B cell (primary cell): ENCODE measurements at regions not wholly inside any gene's neighbourhood (a gene's known extent, or its start where the extent isn't known, plus 50 kb on each side); places are given as distances from the start of the nearest gene placed in this dataset.

ENCODE experiments used
- EZH2 ChIP-seq: IDR thresholded peaks from 2 replicates; pipeline ENCODE4 v1.6.1; 2012; ENCODE audit warnings: borderline replicate concordance, low read depth, mild to moderate bottlenecking, moderate library complexity, low read length; ENCODE audit not compliant: insufficient read depth, poor library complexity, severe bottlenecking
- TF ChIP-seq, protein P1 (sequence below): fragments of 200-600 bp; IDR thresholded peaks from one replicate; pipeline ENCODE4 v1.8.0; 2022; ENCODE audit warnings: antibody characterized with exemption, mild to moderate bottlenecking

DNA sequence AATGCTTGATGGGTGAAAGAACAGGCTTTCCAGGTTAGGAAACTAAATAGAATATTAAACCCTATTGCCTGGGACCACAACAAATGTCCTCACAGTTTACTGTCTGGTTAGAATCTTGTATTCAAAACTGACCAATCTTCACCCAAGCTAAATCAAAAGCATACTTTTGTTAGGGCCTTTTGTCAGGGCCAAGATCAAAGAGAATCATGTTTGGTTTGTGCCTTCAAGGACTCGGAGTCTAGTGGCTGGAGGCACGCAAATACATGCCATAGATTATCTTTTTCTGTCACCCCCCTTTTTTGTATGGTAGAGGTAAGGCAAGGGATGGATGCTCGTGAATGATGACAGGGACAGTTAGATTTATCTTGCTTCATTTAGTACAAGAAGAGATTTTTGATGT lies 51.1 kb upstream of the AKAP6 start:
- TF ChIP-seq, protein P1, sequence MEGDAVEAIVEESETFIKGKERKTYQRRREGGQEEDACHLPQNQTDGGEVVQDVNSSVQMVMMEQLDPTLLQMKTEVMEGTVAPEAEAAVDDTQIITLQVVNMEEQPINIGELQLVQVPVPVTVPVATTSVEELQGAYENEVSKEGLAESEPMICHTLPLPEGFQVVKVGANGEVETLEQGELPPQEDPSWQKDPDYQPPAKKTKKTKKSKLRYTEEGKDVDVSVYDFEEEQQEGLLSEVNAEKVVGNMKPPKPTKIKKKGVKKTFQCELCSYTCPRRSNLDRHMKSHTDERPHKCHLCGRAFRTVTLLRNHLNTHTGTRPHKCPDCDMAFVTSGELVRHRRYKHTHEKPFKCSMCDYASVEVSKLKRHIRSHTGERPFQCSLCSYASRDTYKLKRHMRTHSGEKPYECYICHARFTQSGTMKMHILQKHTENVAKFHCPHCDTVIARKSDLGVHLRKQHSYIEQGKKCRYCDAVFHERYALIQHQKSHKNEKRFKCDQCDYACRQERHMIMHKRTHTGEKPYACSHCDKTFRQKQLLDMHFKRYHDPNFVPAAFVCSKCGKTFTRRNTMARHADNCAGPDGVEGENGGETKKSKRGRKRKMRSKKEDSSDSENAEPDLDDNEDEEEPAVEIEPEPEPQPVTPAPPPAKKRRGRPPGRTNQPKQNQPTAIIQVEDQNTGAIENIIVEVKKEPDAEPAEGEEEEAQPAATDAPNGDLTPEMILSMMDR = no peak
- TF ChIP-seq EZH2 = no peak
